Vagina (tissue), 2 donors: ENCODE measurements at regions not wholly inside any gene's neighbourhood (a gene's known extent, or its start where the extent isn't known, plus 50 kb on each side); places are given as distances from the start of the nearest gene placed in this dataset. TPM values are rescaled to one million over a fixed set of nuclear protein-coding genes. Genes with fewer than 3 reads are reported as not detected.

Source experiments
- DNase-seq, 2 donors: peaks; one replicate each; pipeline ENCODE4 v3.0.0-alpha.2; 2017; ENCODE audit errors: extremely low spot score in 2 of 2
- H3K27ac ChIP-seq: fragments of 200-600 bp; sonication (generic); one replicate; pipeline ENCODE4 v1.5.1; 2019
- H3K27me3 ChIP-seq: fragments of 200-600 bp; sonication (generic); one replicate; pipeline ENCODE4 v1.5.1; 2019
- H3K36me3 ChIP-seq, 2 donors: fragments of 200-600 bp; sonication (generic); one replicate each; pipeline ENCODE4 v1.5.1; 2017 to 2019
- H3K4me1 ChIP-seq: fragments of 200-600 bp; sonication (generic); one replicate; pipeline ENCODE4 v1.5.1; 2019
- H3K4me3 ChIP-seq, 2 donors: fragments of 200-600 bp; sonication (generic); 1 replicate in 1 of 2; 2 replicates in 1 of 2; pipeline ENCODE4 v1.5.1; 2016 to 2019
- H3K9me3 ChIP-seq: fragments of 200-600 bp; sonication (generic); one replicate; pipeline ENCODE4 v1.5.1; 2019
- POLR2A ChIP-seq, 2 donors: fragments of 450-650 bp; IDR thresholded peaks; one replicate each; pipeline ENCODE4 v1.6.1; 2017; ENCODE audit warnings: antibody characterized with exemption in 2 of 2, mild to moderate bottlenecking in 2 of 2, moderate library complexity in 2 of 2
- POLR2AphosphoS5 ChIP-seq, 2 donors: sonication (generic); formaldehyde crosslinking; IDR thresholded peaks; one replicate each; pipeline ENCODE4 v1.9.0; 2017; ENCODE audit warnings: antibody characterized with exemption in 2 of 2, mild to moderate bottlenecking in 2 of 2, low read depth in 1 of 2; ENCODE audit not compliant: insufficient read depth in 1 of 2
- intact Hi-C: fragments of 100-400 bp; cut with DNase I; formaldehyde crosslinking; loops from one replicate; pipeline ENCODE4 v1.15.1; 2023
- small RNA-seq: library from RNA; depleted of rRNA; stranded (forward); fragments of <200 nt; gene quantifications from one replicate; pipeline ENCODE3, GENCODE V24; 2016
- TF ChIP-seq, protein P1 (sequence below), 3 experiments: fragments of 450-650 bp in 2 of 3; fragments of 200-600 bp in 1 of 3; sonication (generic) in 1 of 3; IDR thresholded peaks; one replicate each; pipeline ENCODE4 v1.5.1; 2017 to 2019; ENCODE audit warnings: antibody characterized with exemption in 3 of 3, mild to moderate bottlenecking in 2 of 3, moderate library complexity in 2 of 3

DNA sequence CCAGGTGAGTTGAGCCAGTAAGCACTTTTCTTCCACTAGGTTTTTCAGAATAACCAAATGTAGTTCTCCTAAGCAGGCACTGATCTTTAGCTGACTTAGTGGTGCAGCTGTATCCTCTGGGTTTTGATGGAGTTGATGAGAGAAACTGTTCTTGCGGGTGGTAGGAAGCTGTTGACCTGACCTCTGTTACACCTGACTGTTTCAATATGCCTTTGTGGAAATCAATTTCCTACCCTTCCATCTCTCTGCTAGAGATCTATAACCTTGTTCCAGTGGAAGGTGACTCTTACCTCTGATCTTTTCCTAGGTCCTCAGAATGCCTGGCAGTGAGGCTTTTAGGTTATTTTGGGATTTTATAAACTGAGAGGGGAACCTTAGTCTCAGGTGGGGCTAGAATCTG lies 51.6 kb upstream of the MACF1 start:
- Histone ChIP-seq H3K4me3 (no peak overlapping the region), H3K27me3 (no peaks in the 10 kb centered on the region), H3K27ac (no peak overlapping the region), H3K4me1 (peaks cover 55% of the 10 kb centered on the region), H3K36me3 (no peaks in the 10 kb centered on the region), H3K9me3 (no peaks in the 10 kb centered on the region)
- no peak for TF ChIP-seq POLR2A (IDR thresholded peaks at IDR 0.05)
- TF ChIP-seq, protein P1, sequence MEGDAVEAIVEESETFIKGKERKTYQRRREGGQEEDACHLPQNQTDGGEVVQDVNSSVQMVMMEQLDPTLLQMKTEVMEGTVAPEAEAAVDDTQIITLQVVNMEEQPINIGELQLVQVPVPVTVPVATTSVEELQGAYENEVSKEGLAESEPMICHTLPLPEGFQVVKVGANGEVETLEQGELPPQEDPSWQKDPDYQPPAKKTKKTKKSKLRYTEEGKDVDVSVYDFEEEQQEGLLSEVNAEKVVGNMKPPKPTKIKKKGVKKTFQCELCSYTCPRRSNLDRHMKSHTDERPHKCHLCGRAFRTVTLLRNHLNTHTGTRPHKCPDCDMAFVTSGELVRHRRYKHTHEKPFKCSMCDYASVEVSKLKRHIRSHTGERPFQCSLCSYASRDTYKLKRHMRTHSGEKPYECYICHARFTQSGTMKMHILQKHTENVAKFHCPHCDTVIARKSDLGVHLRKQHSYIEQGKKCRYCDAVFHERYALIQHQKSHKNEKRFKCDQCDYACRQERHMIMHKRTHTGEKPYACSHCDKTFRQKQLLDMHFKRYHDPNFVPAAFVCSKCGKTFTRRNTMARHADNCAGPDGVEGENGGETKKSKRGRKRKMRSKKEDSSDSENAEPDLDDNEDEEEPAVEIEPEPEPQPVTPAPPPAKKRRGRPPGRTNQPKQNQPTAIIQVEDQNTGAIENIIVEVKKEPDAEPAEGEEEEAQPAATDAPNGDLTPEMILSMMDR (IDR thresholded peaks at IDR 0.05): no peak
- no peak for TF ChIP-seq POLR2AphosphoS5 (IDR thresholded peaks at IDR 0.05; ENCODE audit: insufficient read depth in 1 of 2, low read depth in 1 of 2)
- no peak for DNase-seq
- intact Hi-C loops: no loop called here

- H3K27ac ChIP-seq: no peak overlapping the region
- DNase-seq: no peak
- H3K4me3 ChIP-seq: no peak overlapping the region
- no peaks in the 10 kb centered on the region for H3K27me3 ChIP-seq
- intact Hi-C loops: no loop called here
- no peaks in the 10 kb centered on the region for H3K36me3 ChIP-seq
- TF ChIP-seq POLR2A (IDR thresholded peaks at IDR 0.05) (no peak), POLR2AphosphoS5 (IDR thresholded peaks at IDR 0.05; ENCODE audit: insufficient read depth in 1 of 2, low read depth in 1 of 2) (no peak)
- TF ChIP-seq, protein P1 (IDR thresholded peaks at IDR 0.05): no peak
- no peaks in the 10 kb centered on the region for H3K9me3 ChIP-seq
- peaks cover 56% of the 10 kb centered on the region for H3K4me1 ChIP-seq
These were observed 50.8 kb upstream of the MACF1 start for GRCh38 chr1:39153684-39154083.

GRCh38 chr1:39154553-39155421 lies 49.7 kb upstream of the MACF1 start:
- peak; percentile 11 to 46 for TF ChIP-seq POLR2AphosphoS5 (IDR thresholded peaks at IDR 0.05; ENCODE audit: insufficient read depth in 1 of 2, low read depth in 1 of 2)
- TF ChIP-seq, protein P1 (IDR thresholded peaks at IDR 0.05): no peak
- TF ChIP-seq POLR2A (IDR thresholded peaks at IDR 0.05): no peak
- intact Hi-C loops: no loop called here
- H3K27me3 ChIP-seq: no peaks in the 10 kb centered on the region
- no peaks in the 10 kb centered on the region for H3K9me3 ChIP-seq
- no peaks in the 10 kb centered on the region for H3K36me3 ChIP-seq
- peak overlapping the region; percentile 17 for H3K27ac ChIP-seq
- no peak overlapping the region for H3K4me3 ChIP-seq
- DNase-seq: no peak
- H3K4me1 ChIP-seq: peaks cover 62% of the 10 kb centered on the region

Small RNA genes lying in the stretch of these regions (small RNA-seq; reads per million reads assigned to genes)
- gene RNA5SP44 (not detected), gene RNU6-608P (not detected)
